ENCODE measurements at regions not wholly inside any gene's neighbourhood (a gene's known extent, or its start where the extent isn't known, plus 50 kb on each side); places are given as distances from the start of the nearest gene placed in this dataset.

- DNase-seq: no peak
- intact Hi-C loops (cut with DNase I): no loop called here
Observed at GRCh38 chr6:63437058-63437457, 117.3 kb upstream of the LGSN start.

GRCh38 chr6:63440057-63440456, 120.3 kb upstream of the LGSN start:
- DNase-seq: no peak
- intact Hi-C loops (cut with DNase I): no loop called here

- intact Hi-C loops (cut with DNase I): no loop called here
- no peak for DNase-seq
Observed at GRCh38 chr6:63440594-63440993, 120.8 kb upstream of the LGSN start.

- DNase-seq: no peak
- intact Hi-C loops (cut with DNase I): no loop called here
Observed at GRCh38 chr6:63441266-63441956, 121.6 kb upstream of the LGSN start.

- no peak for DNase-seq
- intact Hi-C loops (cut with DNase I): no loop called here
Observed at GRCh38 chr6:63442870-63443269, 123.1 kb upstream of the LGSN start.

- DNase-seq: no peak
- intact Hi-C loops (cut with DNase I): no loop called here
Observed at GRCh38 chr6:63444768-63445167, 125.0 kb upstream of the LGSN start.

- DNase-seq: no peak
- intact Hi-C loops (cut with DNase I): no loop called here
Observed at GRCh38 chr6:63446405-63446804, 125.9 kb upstream of the LOC128125822 start.

- DNase-seq: no peak
- intact Hi-C loops (cut with DNase I): no loop called here
Observed at GRCh38 chr6:63447134-63447533, 125.1 kb upstream of the LOC128125822 start.

GRCh38 chr6:63448229-63448628, 124.1 kb upstream of the LOC128125822 start:
- intact Hi-C loops (cut with DNase I): no loop called here
- DNase-seq: no peak

GRCh38 chr6:63449714-63450113, 122.6 kb upstream of the LOC128125822 start:
- DNase-seq: no peak
- intact Hi-C loops (cut with DNase I): no loop called here

GRCh38 chr6:63451238-63451637, 121.0 kb upstream of the LOC128125822 start:
- intact Hi-C loops (cut with DNase I): no loop called here

GRCh38 chr6:63452125-63452524, 120.2 kb upstream of the LOC128125822 start:
- no peak for DNase-seq
- intact Hi-C loops (cut with DNase I): no loop called here

More at GRCh38 chr6:63451238-63451637, 121.0 kb upstream of the LOC128125822 start:
- DNase-seq: no peak

GRCh38 chr6:63456734-63457133, 115.5 kb upstream of the LOC128125822 start:
- DNase-seq: no peak
- intact Hi-C loops (cut with DNase I): no loop called here

GRCh38 chr6:63458480-63459115, 113.7 kb upstream of the LOC128125822 start:
- intact Hi-C loops (cut with DNase I): no loop called here
- DNase-seq: no peak

GRCh38 chr6:63459814-63460213, 112.5 kb upstream of the LOC128125822 start:
- intact Hi-C loops (cut with DNase I): no loop called here

GRCh38 chr6:63460971-63461370, 111.3 kb upstream of the LOC128125822 start:
- intact Hi-C loops (cut with DNase I): no loop called here
- DNase-seq: no peak

More at GRCh38 chr6:63459814-63460213, 112.5 kb upstream of the LOC128125822 start:
- DNase-seq: no peak

- intact Hi-C loops (cut with DNase I): no loop called here
- DNase-seq: no peak
Observed at GRCh38 chr6:63464060-63464459, 108.2 kb upstream of the LOC128125822 start.

- intact Hi-C loops (cut with DNase I): no loop called here
- no peak for DNase-seq
Observed at GRCh38 chr6:63465750-63466149, 106.5 kb upstream of the LOC128125822 start.

GRCh38 chr6:63466242-63466733, 106.0 kb upstream of the LOC128125822 start:
- DNase-seq: no peak
- intact Hi-C loops (cut with DNase I): no loop called here

GRCh38 chr6:63467247-63467954, 104.9 kb upstream of the LOC128125822 start:
- no peak for DNase-seq
- intact Hi-C loops (cut with DNase I): no loop called here
